IMR-90 (cell line): ENCODE measurements at regions not wholly inside any gene's neighbourhood (a gene's known extent, or its start where the extent isn't known, plus 50 kb on each side); places are given as distances from the start of the nearest gene placed in this dataset.

Experiments
- ATAC-seq: fragments of 200-7000 bp; cut with Tn5 transposase; 2 replicates; pipeline ENCODE4 v1.9.1; 2020; ENCODE audit warnings: low read depth, mild to moderate bottlenecking, moderate library complexity
- BruUV-seq: library from RNA; stranded (reverse); fragments of 400-500 nt; replicated peaks from 2 replicates; lab custom pipeline; 2021; lab: Mats Ljungman, UMichigan
- CTCF ChIA-PET: fragments of 300-600 bp; formaldehyde crosslinking; extraction: SDS; loops from one replicate; lab custom pipeline; 2021; ENCODE audit warnings: antibody characterized with exemption; lab: Yijun Ruan, JAX
- POLR2A ChIA-PET: fragments of 300-600 bp; sonication (Branson Sonifier 250); formaldehyde crosslinking; loops from one replicate; lab custom pipeline; 2022; ENCODE audit warnings: antibody characterized with exemption; ENCODE audit not compliant: unreplicated experiment; lab: Charles Lee
- DNase-seq: peaks from one replicate; pipeline ENCODE4 v3.0.0; 2013
- H2AFZ ChIP-seq: replicated peaks from 2 replicates; pipeline ENCODE3; 2013; ENCODE audit warnings: low read length, mild to moderate bottlenecking; ENCODE audit not compliant: poor library complexity
- H2AK5ac ChIP-seq: 2 replicates; pipeline ENCODE4 v1.6.1; 2013; ENCODE audit warnings: low read depth, low read length, inconsistent platforms
- H2AK9ac ChIP-seq: replicated peaks from 2 replicates; pipeline ENCODE3; 2013; ENCODE audit warnings: mild to moderate bottlenecking, low read depth, low read length, moderate library complexity; ENCODE audit not compliant: poor library complexity
- H2BK120ac ChIP-seq: 2 replicates; pipeline ENCODE4 v1.6.1; 2013; ENCODE audit warnings: low read depth, low read length, inconsistent platforms
- H2BK15ac ChIP-seq: 3 replicates; pipeline ENCODE4 v1.6.1; 2013; ENCODE audit warnings: low read depth, low read length, inconsistent platforms
- H2BK20ac ChIP-seq: 2 replicates; pipeline ENCODE4 v1.6.1; 2013; ENCODE audit warnings: low read depth, mild to moderate bottlenecking, inconsistent platforms, low read length, moderate library complexity
- H2BK5ac ChIP-seq: 2 replicates; pipeline ENCODE4 v1.6.1; 2013; ENCODE audit warnings: mild to moderate bottlenecking, low read depth, low read length, inconsistent platforms; ENCODE audit not compliant: poor library complexity, severe bottlenecking
- H3K14ac ChIP-seq: replicated peaks from 2 replicates; pipeline ENCODE4 v1.6.1; 2013; ENCODE audit warnings: low read depth, low read length, inconsistent platforms
- H3K18ac ChIP-seq: 2 replicates; pipeline ENCODE4 v1.6.1; 2013; ENCODE audit warnings: low read depth, low read length, control low read depth
- H3K23ac ChIP-seq: 2 replicates; pipeline ENCODE4 v1.6.1; 2013; ENCODE audit warnings: low read depth, low read length, inconsistent platforms
- H3K27ac ChIP-seq: 2 replicates; pipeline ENCODE4 v1.5.1; 2013; ENCODE audit warnings: mild to moderate bottlenecking, control low read depth, low read length; ENCODE audit not compliant: insufficient read depth
- H3K27me3 ChIP-seq: 2 replicates; pipeline ENCODE4 v1.6.1; 2013; ENCODE audit warnings: low read length; ENCODE audit not compliant: control insufficient read depth, insufficient read depth
- H3K36me3 ChIP-seq: 2 replicates; pipeline ENCODE4 v1.6.1; 2013; ENCODE audit warnings: low read length, mixed read lengths; ENCODE audit not compliant: control insufficient read depth, insufficient read depth
- H3K4ac ChIP-seq: 2 replicates; pipeline ENCODE4 v1.6.1; 2013; ENCODE audit warnings: low read depth, low read length, inconsistent platforms
- H3K4me1 ChIP-seq: 2 replicates; pipeline ENCODE4 v1.6.1; 2013; ENCODE audit warnings: low read length, mixed read lengths; ENCODE audit not compliant: control insufficient read depth, insufficient read depth
- H3K4me2 ChIP-seq: 2 replicates; pipeline ENCODE4 v1.6.1; 2013; ENCODE audit warnings: low read depth, mild to moderate bottlenecking, control low read depth, low read length, moderate library complexity
- H3K4me3 ChIP-seq: 2 replicates; pipeline ENCODE4 v1.5.1; 2013; ENCODE audit warnings: low read depth, mild to moderate bottlenecking, control low read depth, low read length, moderate library complexity; ENCODE audit not compliant: insufficient read depth
- H3K56ac ChIP-seq: 2 replicates; pipeline ENCODE4 v1.6.1; 2013; ENCODE audit warnings: low read length, inconsistent platforms; ENCODE audit not compliant: insufficient read depth; ENCODE audit errors: extremely low read depth
- H3K79me1 ChIP-seq, 2 experiments: 2 replicates each; pipeline ENCODE4 v1.6.1; 2013; ENCODE audit warnings: low read length in 2 of 2, inconsistent platforms in 1 of 2, low read depth in 1 of 2
- H3K9ac ChIP-seq: 2 replicates; pipeline ENCODE4 v1.6.1; 2013; ENCODE audit warnings: low read depth, low read length, control low read depth
- H3K9me1 ChIP-seq: 2 replicates; pipeline ENCODE4 v1.6.1; 2013; ENCODE audit warnings: low read length, inconsistent platforms; ENCODE audit not compliant: insufficient read depth
- H3K9me3 ChIP-seq: 2 replicates; pipeline ENCODE4 v1.6.1; 2013; ENCODE audit warnings: low read length; ENCODE audit not compliant: control insufficient read depth, insufficient read depth
- H4K20me1 ChIP-seq: 2 replicates; pipeline ENCODE4 v1.6.1; 2013; ENCODE audit warnings: low read length, inconsistent platforms; ENCODE audit not compliant: insufficient read depth
- H4K5ac ChIP-seq: 2 replicates; pipeline ENCODE4 v1.6.1; 2013; ENCODE audit warnings: mild to moderate bottlenecking, low read depth, low read length, control low read depth
- H4K8ac ChIP-seq, 2 experiments: 2 replicates each; pipeline ENCODE4 v1.6.1; 2013; ENCODE audit warnings: low read depth in 2 of 2, low read length in 2 of 2, control low read depth in 1 of 2, inconsistent platforms in 1 of 2
- H4K91ac ChIP-seq: 2 replicates; pipeline ENCODE4 v1.6.1; 2013; ENCODE audit warnings: low read depth, low read length, inconsistent platforms; ENCODE audit not compliant: insufficient read depth
- BHLHE40 ChIP-seq: fragments of 150-350 bp; IDR thresholded peaks from 2 replicates; pipeline ENCODE4 v1.6.1; 2016; ENCODE audit warnings: mild to moderate bottlenecking, low read depth, low read length
- CEBPB ChIP-seq: IDR thresholded peaks from 2 replicates; pipeline ENCODE4 v1.6.1; 2012; ENCODE audit warnings: low read depth, low read length, improper control_type of control experiment
- CHD1 ChIP-seq: IDR thresholded peaks from 2 replicates; pipeline ENCODE4 v1.6.1; 2012; ENCODE audit warnings: low read depth, low read length, improper control_type of control experiment
- CTCF ChIP-seq: conservative IDR thresholded peaks from 2 replicates; pipeline ENCODE4 v1.5.1; 2012; ENCODE audit warnings: mild to moderate bottlenecking, low read depth, low read length, improper control_type of control experiment
- ELK1 ChIP-seq: fragments of 150-350 bp; IDR thresholded peaks from 2 replicates; pipeline ENCODE4 v1.6.1; 2016; ENCODE audit warnings: low read depth, mild to moderate bottlenecking, low read length, moderate library complexity, borderline replicate concordance
- FOS ChIP-seq: fragments of 150-350 bp; IDR thresholded peaks from 2 replicates; pipeline ENCODE4 v1.6.1; 2016; ENCODE audit warnings: low read depth, low read length
- MAFK ChIP-seq: IDR thresholded peaks from 2 replicates; pipeline ENCODE4 v1.6.1; 2012; ENCODE audit warnings: low read depth, low read length, improper control_type of control experiment
- MAZ ChIP-seq: IDR thresholded peaks from 2 replicates; pipeline ENCODE4 v1.6.1; 2012; ENCODE audit warnings: low read depth, mild to moderate bottlenecking, low read length, improper control_type of control experiment, moderate library complexity, borderline replicate concordance
- MXI1 ChIP-seq: IDR thresholded peaks from 2 replicates; pipeline ENCODE4 v1.6.1; 2012; ENCODE audit warnings: low read depth, mild to moderate bottlenecking, low read length, moderate library complexity, borderline replicate concordance
- NFE2L2 ChIP-seq: fragments of 150-350 bp; IDR thresholded peaks from 2 replicates; pipeline ENCODE4 v1.6.1; 2016; ENCODE audit warnings: low read depth, mild to moderate bottlenecking, low read length
- POLR2A ChIP-seq: IDR thresholded peaks from 2 replicates; pipeline ENCODE4 v1.6.1; 2012; ENCODE audit warnings: mild to moderate bottlenecking, low read depth, low read length
- RAD21 ChIP-seq: IDR thresholded peaks from 2 replicates; pipeline ENCODE4 v1.6.1; 2012; ENCODE audit warnings: low read length, improper control_type of control experiment
- RCOR1 ChIP-seq: IDR thresholded peaks from 2 replicates; pipeline ENCODE4 v1.6.1; 2012; ENCODE audit warnings: mild to moderate bottlenecking, low read length, improper control_type of control experiment; ENCODE audit not compliant: insufficient replicate concordance
- RFX5 ChIP-seq: IDR thresholded peaks from 2 replicates; pipeline ENCODE4 v1.8.0; 2012; ENCODE audit warnings: low read depth, mild to moderate bottlenecking, low read length, moderate library complexity
- SMC3 ChIP-seq: fragments of 150-350 bp; IDR thresholded peaks from 2 replicates; pipeline ENCODE4 v1.6.1; 2016; ENCODE audit warnings: low read depth, mild to moderate bottlenecking, antibody characterized with exemption, low read length, moderate library complexity
- USF2 ChIP-seq: fragments of 150-350 bp; IDR thresholded peaks from 2 replicates; pipeline ENCODE4 v1.6.1; 2017; ENCODE audit warnings: mild to moderate bottlenecking, antibody characterized with exemption, low read length, low read depth
- WGBS, 2 experiments: methylation state at CpG; one replicate each; pipeline versions ENCODE4 v1.1.5 to v1.1.7; 2013; ENCODE audit warnings: missing lambda C conversion rate in 2 of 2; ENCODE audit not compliant: insufficient read length in 1 of 2; ENCODE audit errors: extremely low coverage in 2 of 2; 5-methylcytosine and 5-hydroxymethylcytosine counted together
- dilution Hi-C: fragments of 300-500 bp; cut with HindIII; formaldehyde crosslinking; loops from one replicate; pipeline ENCODE4 v1.14.3; 2018; ENCODE audit warnings: low sequenced_read_pairs; ENCODE audit not compliant: unreplicated experiment
- in situ Hi-C: fragments of 300-500 bp; cut with MboI; formaldehyde crosslinking; loops from 3 replicates; pipeline ENCODE4 v1.14.3; 2019; ENCODE audit warnings: low sequenced_read_pairs, inconsistent platforms, mixed read lengths
- intact Hi-C: fragments of 100-400 bp; cut with micrococcal nuclease; formaldehyde crosslinking; loops from 2 replicates; pipeline ENCODE4 v1.10.0; 2022

- WGBS, 2 experiments, result no CpG with 5 or more reads among the region's 3 CpGs
- H3K4ac ChIP-seq, result no peak overlapping the region
- H3K27me3 ChIP-seq, result no peaks in the 10 kb centered on the region; the same call in 1 of the 2 replicates
- DNase-seq, result no peak
- no peak overlapping the region for H3K56ac ChIP-seq
- H4K8ac ChIP-seq, result no peak overlapping the region
- no peak overlapping the region for H3K4me3 ChIP-seq
- H2BK15ac ChIP-seq, result no peak overlapping the region
- in situ Hi-C loops (no loop called here), dilution Hi-C loops (no loop called here), intact Hi-C loops (no loop called here)
- TF ChIP-seq MAZ, result no peak
- TF ChIP-seq RFX5, result no peak
- no peak for TF ChIP-seq FOS
- TF ChIP-seq RCOR1, result no peak
- TF ChIP-seq RAD21, result no peak
- no peak for TF ChIP-seq BHLHE40
- TF ChIP-seq CTCF, result no peak
- TF ChIP-seq MXI1, result no peak
- TF ChIP-seq MAFK, result no peak
- no peak for TF ChIP-seq CHD1
- TF ChIP-seq SMC3, result no peak
- TF ChIP-seq POLR2A, result no peak
- no peak for TF ChIP-seq USF2
- no peak for TF ChIP-seq NFE2L2
- no peak for TF ChIP-seq CEBPB
- no peak for TF ChIP-seq ELK1
- no peak overlapping the region for H2AFZ ChIP-seq
- no peaks in the 10 kb centered on the region for H3K9me1 ChIP-seq
- no peak overlapping the region for H3K18ac ChIP-seq
- H4K5ac ChIP-seq, result no peak overlapping the region
- no peak overlapping the region for H3K27ac ChIP-seq
- no peak for ATAC-seq
- no peak overlapping the region for H2BK20ac ChIP-seq
- no peaks in the 10 kb centered on the region for H4K20me1 ChIP-seq
- no peak overlapping the region for H3K4me2 ChIP-seq
- H2AK9ac ChIP-seq, result no peak overlapping the region
- H3K4me1 ChIP-seq, result no peaks in the 10 kb centered on the region
- H3K79me1 ChIP-seq, result no peaks in the 10 kb centered on the region
- H2BK5ac ChIP-seq, result no peak overlapping the region
- BruUV-seq, result no TSS peak
- peaks cover 10% of the 10 kb centered on the region for H3K9me3 ChIP-seq
- no peaks in the 10 kb centered on the region for H3K36me3 ChIP-seq
- H3K14ac ChIP-seq, result no peak overlapping the region
- no peak overlapping the region for H3K23ac ChIP-seq
- H4K91ac ChIP-seq, result no peak overlapping the region
- CTCF ChIA-PET, result no interaction called here
- POLR2A ChIA-PET, result no interaction called here
- H2BK120ac ChIP-seq, result no peak overlapping the region
- no peak overlapping the region for H3K9ac ChIP-seq
- H2AK5ac ChIP-seq, result no peak overlapping the region
Measured at GRCh38 chr20:47915495-47915894, 130.2 kb upstream of the SULF2 start.
